Islet of Langerhans (tissue), 1 donor: ENCODE measurements at regions not wholly inside any gene's neighbourhood (a gene's known extent, or its start where the extent isn't known, plus 50 kb on each side); places are given as distances from the start of the nearest gene placed in this dataset.

Source experiments
- FAIRE-seq: peaks from one replicate; lab custom pipeline; 2011; peaks lifted over from hg19 to GRCh38; lab: Jason Lieb, UNC

GRCh38 chrX:6472652-6473342 is 62.1 kb downstream of the VCX3A start:
- no peak for FAIRE-seq

GRCh38 chrX:6468706-6469105 is 66.2 kb downstream of the VCX3A start:
- FAIRE-seq, result no peak

DNA sequence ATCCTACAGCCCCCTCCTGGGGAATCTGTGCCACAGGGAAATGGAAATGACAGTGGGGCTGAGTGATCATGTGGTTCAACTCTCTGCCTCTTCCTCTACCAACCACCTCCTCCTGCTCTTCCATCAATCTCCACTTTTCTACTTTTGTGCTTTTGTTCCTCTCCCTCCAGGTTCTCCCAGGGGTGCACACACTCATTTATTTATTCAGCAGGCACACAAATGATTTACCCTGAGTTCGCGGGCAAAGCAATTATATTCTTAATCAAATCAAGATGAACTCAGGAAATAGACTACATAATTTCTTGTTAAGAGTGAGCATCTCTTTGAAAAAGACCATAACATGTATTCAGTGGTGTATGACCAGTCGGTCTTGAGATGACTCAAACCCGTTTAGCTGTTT is 69.2 kb downstream of the VCX3A start:
- no peak for FAIRE-seq

DNA sequence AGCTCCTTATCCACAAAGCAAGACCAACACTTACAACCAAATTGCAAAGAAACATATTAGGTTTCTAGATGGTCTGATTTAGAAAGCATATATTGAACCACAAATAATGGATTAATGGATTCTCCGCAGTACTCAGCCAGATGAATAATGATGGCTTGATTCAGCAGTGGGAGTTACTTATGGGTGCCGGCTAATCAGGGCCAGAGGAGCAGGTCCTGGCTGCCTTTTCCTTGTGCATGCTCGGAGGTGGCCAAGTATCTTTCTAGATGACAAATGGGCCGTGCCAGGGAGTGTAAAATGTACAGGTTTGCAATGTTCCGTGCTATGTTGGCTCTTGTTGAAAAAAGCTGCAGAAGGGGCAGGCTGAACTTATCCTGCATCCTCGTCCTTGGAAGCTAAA is 70.2 kb downstream of the VCX3A start:
- FAIRE-seq, result no peak

DNA sequence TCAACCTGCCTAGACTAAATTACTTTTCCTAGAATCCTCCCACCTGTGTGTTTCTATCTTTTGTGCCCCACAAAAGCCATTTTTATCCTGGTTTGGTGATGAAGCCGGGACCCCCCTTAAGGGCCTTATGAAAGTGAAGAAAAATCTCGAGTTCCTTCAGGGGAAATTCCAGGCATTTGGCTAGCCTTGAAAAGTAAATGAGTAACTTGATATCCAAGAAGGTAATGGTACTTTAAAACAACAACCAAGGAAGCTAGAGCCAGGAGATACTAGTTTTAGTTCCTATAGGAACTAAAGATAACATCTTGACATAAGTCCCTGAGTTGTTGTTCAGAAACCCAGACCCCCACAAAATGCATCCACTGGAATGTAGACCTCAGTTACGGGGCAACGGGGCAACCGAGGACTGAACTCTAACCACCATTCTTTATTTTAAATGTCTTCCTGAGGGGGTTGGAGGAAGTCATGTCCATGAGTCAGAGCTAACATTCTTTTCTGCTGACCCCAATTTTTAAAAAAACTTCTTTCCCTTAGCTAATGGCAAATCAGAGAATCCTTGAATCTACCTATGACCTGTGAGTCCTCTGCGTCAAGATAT is 73.9 kb downstream of the VCX3A start:
- FAIRE-seq, result no peak

GRCh38 chrX:6456196-6456595 is 78.7 kb downstream of the VCX3A start:
- FAIRE-seq, result no peak

DNA sequence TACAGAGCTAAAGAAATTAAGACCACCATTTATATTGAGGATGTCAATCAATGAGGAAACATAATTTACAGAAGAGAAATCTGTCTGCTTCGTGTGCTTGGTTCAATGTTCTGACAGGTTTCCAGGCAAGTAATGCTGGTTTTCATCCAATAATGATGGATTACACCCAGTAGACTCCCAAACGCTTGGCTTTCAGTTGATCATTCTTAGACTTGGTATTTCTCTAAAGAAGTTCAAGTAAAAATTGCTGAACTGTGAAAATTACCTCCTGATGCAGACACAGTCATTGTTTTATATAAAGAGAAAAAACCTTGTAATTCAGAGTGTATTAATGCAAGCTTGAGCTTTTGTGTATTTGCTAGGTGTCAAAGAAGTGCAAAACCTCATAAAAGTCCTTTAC is 85.0 kb downstream of the VCX3A start:
- FAIRE-seq, result no peak

GRCh38 chrX:6448003-6448402 is 86.9 kb downstream of the VCX3A start:
- no peak for FAIRE-seq

GRCh38 chrX:6446582-6446981 is 88.3 kb downstream of the VCX3A start:
- peak; percentile 96 for FAIRE-seq

- no peak for FAIRE-seq
Observed at GRCh38 chrX:6440648-6441047, 94.3 kb downstream of the VCX3A start.

GRCh38 chrX:6432226-6432625 is 102.7 kb downstream of the VCX3A start:
- no peak for FAIRE-seq

GRCh38 chrX:6407542-6407941 is 127.4 kb downstream of the VCX3A start:
- FAIRE-seq, result peak; percentile 41

- FAIRE-seq, result no peak
Observed at GRCh38 chrX:6386837-6387236, 148.1 kb downstream of the VCX3A start.

GRCh38 chrX:6384921-6385320 is 150.0 kb downstream of the VCX3A start:
- no peak for FAIRE-seq

DNA sequence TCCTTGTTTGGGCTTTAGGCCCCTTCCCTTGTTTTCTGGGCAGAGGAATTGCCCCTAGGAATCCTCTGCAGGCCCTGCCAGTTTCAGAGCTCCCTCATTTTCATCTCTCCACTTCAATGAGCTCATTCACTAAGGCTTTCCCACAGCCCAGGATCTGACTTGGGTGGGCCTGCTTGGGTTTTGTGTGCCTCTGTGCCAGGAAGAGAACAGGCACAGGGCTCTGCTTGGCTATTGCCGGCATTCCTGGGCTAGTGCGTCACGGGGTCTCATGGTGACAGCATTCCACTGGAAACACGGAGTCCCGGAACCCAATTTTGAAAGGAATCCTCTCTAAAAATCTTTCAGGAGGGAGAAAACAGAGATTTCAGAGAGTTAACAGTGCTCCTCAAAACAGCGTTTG is 150.5 kb downstream of the VCX3A start:
- no peak for FAIRE-seq

- no peak for FAIRE-seq
Observed at GRCh38 chrX:6383917-6384316, 151.0 kb downstream of the VCX3A start.

DNA sequence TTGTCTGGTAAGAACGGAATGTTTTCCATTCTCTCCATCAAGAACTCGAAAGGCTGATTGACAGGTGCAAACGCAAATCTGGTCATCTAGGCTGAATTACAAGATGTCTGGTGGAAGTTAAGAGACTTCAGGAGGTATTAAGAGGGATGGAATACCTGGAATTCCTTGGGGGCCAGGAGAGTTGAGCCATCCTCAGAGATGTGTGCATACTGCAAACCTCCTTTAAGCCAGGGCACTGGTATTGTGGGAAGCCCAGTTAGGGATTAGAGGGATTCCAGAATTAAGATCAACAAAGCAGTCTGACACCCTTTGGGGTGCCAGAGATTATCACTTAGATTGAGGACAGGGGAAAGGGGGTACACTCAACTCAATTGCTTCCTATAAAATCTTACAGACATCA is 151.4 kb downstream of the VCX3A start:
- FAIRE-seq, result no peak

GRCh38 chrX:6382284-6382683 is 152.6 kb downstream of the VCX3A start:
- no peak for FAIRE-seq

DNA sequence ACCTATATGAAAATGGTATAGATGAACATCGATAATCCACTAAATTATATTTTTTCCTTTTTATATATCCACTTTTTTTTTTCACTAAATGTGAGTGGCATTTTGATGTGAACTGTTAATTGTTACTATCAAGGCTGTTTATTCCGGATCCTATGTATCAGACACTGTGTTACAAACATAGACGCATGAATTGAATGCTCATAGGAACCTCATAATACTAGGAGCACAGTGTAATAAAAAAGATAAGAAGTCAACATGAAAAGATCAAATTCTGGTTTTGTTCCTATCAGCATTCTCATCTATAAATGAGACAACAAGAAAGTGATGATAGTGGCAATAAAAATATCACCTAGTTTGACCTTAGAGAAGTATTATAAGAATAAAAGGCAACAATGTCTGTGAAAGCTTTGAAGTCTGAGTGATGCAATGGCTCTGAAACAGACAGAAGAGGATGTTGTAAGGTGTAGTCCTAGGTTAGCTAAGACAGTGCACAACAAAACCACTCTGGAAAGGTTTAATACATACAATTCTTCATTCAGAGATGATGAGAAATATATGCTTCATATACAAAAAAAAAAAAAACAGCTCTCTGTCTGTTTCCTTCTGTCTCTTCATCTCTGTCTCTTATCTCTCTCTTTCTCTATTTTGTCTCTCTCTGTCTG is 148.6 kb upstream of the NLGN4X start:
- no peak for FAIRE-seq

DNA sequence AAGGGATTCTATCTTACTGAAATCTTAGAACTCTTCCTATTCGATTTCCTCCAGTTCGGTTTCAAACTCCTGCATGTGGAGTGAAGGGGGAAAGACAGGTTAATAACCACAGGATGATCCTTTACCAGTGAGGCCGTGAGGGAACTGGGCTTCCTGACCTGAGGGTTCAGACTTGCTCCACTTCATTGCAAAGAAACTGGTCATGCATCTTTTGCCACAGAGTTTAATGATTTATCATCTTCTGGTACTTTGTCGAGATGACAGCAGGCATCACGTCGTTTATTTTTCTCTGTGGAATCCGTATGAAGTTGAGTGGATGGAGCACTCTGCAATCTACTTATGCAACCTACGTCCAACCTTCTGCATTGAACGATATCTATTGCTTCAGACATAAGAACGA is 145.9 kb upstream of the NLGN4X start:
- no peak for FAIRE-seq

DNA sequence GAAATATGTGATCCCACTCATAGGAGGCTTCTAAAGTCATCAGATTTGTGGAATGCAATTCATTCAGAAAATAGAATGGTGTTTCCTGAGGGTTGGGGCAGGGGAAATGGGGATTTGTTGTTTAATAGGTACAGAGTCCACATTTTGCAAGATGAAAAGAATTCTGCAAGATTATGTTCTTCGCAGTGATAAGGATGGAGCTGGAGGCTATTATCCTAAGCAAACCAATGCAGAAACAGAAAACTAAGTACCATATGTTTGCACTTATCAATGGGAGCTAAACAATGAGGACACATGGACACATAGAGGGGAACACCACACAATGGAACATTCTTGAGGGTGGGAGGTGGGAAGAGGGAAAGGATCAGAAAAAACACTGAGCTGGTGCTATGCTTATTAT is 144.3 kb upstream of the NLGN4X start:
- no peak for FAIRE-seq

GRCh38 chrX:6371353-6371752 is 142.7 kb upstream of the NLGN4X start:
- no peak for FAIRE-seq

- FAIRE-seq, result no peak
Observed at GRCh38 chrX:6363188-6363587, 134.5 kb upstream of the NLGN4X start.

DNA sequence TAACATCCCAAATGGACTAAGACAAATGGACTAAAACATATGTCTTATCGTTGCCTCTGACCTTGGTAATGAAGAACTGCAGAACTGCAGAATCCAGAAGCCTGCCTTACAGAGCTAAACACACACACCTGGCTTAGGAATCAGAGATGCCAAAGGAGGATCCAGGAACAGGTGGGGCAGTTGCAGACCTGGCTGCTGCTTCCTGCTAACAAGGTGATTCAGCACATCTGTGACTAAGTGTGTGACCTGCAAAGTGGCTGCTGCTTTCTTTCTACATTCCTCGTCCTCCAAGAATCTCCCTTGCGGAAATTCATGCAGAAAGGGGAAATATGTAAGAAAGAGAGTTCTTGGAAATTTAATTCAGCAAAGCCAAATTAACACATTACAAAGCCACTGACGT is 96.8 kb upstream of the NLGN4X start:
- no peak for FAIRE-seq
